HCT116 (cell line): ENCODE measurements at regions not wholly inside any gene's neighbourhood (a gene's known extent, or its start where the extent isn't known, plus 50 kb on each side); places are given as distances from the start of the nearest gene placed in this dataset.

Source experiments
- ELF1 ChIP-seq: IDR thresholded peaks from 2 replicates; pipeline ENCODE4 v1.6.1; 2012; ENCODE audit warnings: low read depth, borderline replicate concordance
- EZH2 ChIP-seq: fragments of 200-600 bp; sonication (generic); IDR thresholded peaks from 2 replicates; pipeline ENCODE4 v1.6.1; 2017; ENCODE audit warnings: antibody characterized with exemption, mixed run types
- JUND ChIP-seq: IDR thresholded peaks from 2 replicates; pipeline ENCODE4 v1.6.1; 2012
- POLR2A ChIP-seq: IDR thresholded peaks from 2 replicates; pipeline ENCODE4 v1.7.0; 2011; ENCODE audit warnings: borderline replicate concordance; ENCODE audit not compliant: insufficient read depth, insufficient read length; ENCODE audit errors: extremely low read depth
- SIN3A ChIP-seq: IDR thresholded peaks from 2 replicates; pipeline ENCODE4 v1.6.1; 2012; ENCODE audit warnings: low read depth
- SP1 ChIP-seq: IDR thresholded peaks from 2 replicates; pipeline ENCODE4 v1.6.1; 2012; ENCODE audit warnings: low read depth
- ZFX ChIP-seq: fragments of 450-650 bp; IDR thresholded peaks from 2 replicates; pipeline ENCODE4 v1.6.1; 2017
- TF ChIP-seq, protein P1 (sequence below), 3 experiments: fragments of 200-600 bp in 1 of 3; sonication (generic) in 1 of 3; IDR thresholded peaks in 2 of 3; conservative IDR thresholded peaks in 1 of 3; 2 replicates each; pipeline ENCODE4 v1.5.1; 2012 to 2017; ENCODE audit warnings: low read depth in 2 of 3, low read length in 2 of 3, antibody characterized with exemption in 1 of 3, borderline replicate concordance in 1 of 3, control low read depth in 1 of 3, mild to moderate bottlenecking in 1 of 3, mixed read lengths in 1 of 3, mixed run types in 1 of 3, moderate library complexity in 1 of 3; ENCODE audit not compliant: insufficient read depth in 1 of 3
- TF ChIP-seq, protein P2 (sequence below): IDR thresholded peaks from 2 replicates; pipeline ENCODE4 v1.6.1; 2011; ENCODE audit warnings: mild to moderate bottlenecking, low read length, moderate library complexity; ENCODE audit not compliant: insufficient replicate concordance; ENCODE audit errors: extremely low read depth

DNA sequence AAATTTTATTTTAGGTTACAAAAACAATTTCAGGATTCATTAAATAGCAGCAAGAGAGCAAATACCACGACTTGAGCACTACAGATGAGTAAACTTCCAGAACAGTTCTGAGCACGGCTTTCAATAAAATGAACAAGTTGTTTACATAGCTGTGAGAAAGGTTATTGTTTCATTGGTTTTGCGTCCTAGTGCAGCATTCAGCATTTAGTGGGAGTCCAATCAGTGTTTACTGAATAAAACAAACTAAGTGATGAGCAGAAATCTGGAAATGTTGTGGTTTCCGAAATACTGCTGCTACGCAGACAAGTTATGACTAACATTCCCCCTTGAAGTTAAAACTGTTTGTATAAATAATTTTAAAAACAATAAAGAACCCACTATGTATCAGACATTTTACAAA lies 251.5 kb upstream of the STARD13 start:
- TF ChIP-seq, protein P1, sequence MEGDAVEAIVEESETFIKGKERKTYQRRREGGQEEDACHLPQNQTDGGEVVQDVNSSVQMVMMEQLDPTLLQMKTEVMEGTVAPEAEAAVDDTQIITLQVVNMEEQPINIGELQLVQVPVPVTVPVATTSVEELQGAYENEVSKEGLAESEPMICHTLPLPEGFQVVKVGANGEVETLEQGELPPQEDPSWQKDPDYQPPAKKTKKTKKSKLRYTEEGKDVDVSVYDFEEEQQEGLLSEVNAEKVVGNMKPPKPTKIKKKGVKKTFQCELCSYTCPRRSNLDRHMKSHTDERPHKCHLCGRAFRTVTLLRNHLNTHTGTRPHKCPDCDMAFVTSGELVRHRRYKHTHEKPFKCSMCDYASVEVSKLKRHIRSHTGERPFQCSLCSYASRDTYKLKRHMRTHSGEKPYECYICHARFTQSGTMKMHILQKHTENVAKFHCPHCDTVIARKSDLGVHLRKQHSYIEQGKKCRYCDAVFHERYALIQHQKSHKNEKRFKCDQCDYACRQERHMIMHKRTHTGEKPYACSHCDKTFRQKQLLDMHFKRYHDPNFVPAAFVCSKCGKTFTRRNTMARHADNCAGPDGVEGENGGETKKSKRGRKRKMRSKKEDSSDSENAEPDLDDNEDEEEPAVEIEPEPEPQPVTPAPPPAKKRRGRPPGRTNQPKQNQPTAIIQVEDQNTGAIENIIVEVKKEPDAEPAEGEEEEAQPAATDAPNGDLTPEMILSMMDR (IDR thresholded peaks at IDR 0.05 in 2 of 3, conservative IDR thresholded peaks at IDR 0.05 in 1 of 3; ENCODE audit: borderline replicate concordance in 1 of 3, insufficient read depth in 1 of 3, low read depth in 2 of 3, low read length in 2 of 3), result no peak
- TF ChIP-seq EZH2 (no peak), POLR2A (no peak), ZFX (no peak), SIN3A (no peak), JUND (no peak), ELF1 (no peak), SP1 (no peak)
- TF ChIP-seq, protein P2, sequence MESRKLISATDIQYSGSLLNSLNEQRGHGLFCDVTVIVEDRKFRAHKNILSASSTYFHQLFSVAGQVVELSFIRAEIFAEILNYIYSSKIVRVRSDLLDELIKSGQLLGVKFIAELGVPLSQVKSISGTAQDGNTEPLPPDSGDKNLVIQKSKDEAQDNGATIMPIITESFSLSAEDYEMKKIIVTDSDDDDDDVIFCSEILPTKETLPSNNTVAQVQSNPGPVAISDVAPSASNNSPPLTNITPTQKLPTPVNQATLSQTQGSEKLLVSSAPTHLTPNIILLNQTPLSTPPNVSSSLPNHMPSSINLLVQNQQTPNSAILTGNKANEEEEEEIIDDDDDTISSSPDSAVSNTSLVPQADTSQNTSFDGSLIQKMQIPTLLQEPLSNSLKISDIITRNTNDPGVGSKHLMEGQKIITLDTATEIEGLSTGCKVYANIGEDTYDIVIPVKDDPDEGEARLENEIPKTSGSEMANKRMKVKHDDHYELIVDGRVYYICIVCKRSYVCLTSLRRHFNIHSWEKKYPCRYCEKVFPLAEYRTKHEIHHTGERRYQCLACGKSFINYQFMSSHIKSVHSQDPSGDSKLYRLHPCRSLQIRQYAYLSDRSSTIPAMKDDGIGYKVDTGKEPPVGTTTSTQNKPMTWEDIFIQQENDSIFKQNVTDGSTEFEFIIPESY, result no peak
